ENCODE measurements at regions not wholly inside any gene's neighbourhood (a gene's known extent, or its start where the extent isn't known, plus 50 kb on each side); places are given as distances from the start of the nearest gene placed in this dataset.
A peak's percentile ranks its signal among the peaks of the same experiment; 100 is the strongest.

DNA sequence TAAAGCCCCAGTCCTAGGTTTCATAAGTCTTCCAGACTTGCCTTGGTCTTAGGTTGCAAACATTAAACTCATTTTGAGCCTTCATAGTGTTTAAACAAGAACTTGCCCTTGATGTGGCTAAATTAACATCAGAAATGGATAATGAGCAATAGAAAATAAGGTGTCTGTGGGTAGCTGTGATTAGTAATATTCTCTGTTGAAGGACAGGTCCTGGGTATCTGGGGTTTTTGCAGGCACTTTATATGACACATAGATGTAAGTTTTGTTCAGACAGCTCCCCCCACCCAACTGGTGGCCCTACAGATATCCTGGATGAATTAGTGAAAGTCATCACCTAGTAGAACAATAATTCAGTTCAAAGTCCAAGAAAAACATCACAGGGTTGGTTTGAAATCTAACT is 272.5 kb downstream of the PTTG2 start:
- Histone ChIP-seq H3K36me3 (no peaks in the 10 kb centered on the region), H3K9me3 (no peaks in the 10 kb centered on the region), H3K27me3 (replicated peaks in 1 of 7) (no peaks in the 10 kb centered on the region), H3K4me3 (no peak overlapping the region), H3K27ac (no peak overlapping the region), H3K4me1 (peaks cover 0 to 19% (median 0%) of the 10 kb centered on the region in 6 donors)
- TF ChIP-seq POLR2A (IDR thresholded peaks at IDR 0.05) (no peak), POLR2AphosphoS5 (IDR thresholded peaks at IDR 0.05) (no peak)
- no peak for DNase-seq
- intact Hi-C loops (cut with DNase I; ENCODE audit: low total_unique reads) = no loop called here

DNA sequence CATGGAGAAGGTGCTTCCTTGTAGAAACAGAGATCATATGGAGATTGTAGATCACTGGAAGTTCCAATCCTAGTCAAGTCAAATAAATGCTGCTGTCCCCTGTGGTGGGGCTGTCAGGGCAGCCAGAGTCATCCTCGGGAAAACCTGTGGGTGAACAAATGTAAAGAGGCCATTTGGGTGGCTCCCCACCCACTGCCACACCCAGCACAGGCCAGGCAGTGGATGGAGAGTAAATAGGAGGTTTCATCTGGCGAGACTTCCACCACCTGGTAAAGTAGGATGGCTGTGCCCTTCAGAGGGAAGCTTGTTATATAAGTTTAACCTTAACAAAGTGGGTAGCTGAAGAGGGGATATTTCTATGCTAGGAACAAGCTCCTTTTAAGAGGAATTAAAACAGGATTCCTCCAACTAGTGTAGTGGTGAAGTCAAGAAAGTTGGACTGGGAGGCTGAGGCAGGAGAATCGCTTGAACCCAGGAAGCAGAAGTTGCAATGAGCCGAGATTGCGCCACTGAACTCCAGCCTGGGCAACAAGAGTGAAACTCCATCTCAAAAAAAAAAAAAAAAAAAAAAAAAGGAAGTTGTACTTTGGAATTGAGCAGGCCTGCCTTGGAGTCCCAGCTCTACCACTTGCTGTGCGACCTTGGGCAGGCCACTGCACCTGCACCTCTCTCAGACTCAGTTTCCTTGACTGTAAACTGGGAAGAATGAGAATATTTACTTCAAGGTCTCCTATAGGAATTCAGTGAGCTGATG is 273.7 kb downstream of the PTTG2 start:
- H3K27me3 ChIP-seq (replicated peaks in 1 of 7) = no peaks in the 10 kb centered on the region
- no peak for TF ChIP-seq POLR2A (IDR thresholded peaks at IDR 0.05)
- no peak for TF ChIP-seq CTCF (IDR thresholded peaks at IDR 0.05 in 8 of 11, conservative IDR thresholded peaks at IDR 0.05 in 3 of 11)
- no peak for TF ChIP-seq POLR2AphosphoS5 (IDR thresholded peaks at IDR 0.05)
- H3K4me1 ChIP-seq = peaks cover 0 to 19% (median 0%) of the 10 kb centered on the region in 6 donors
- DNase-seq = no peak
- H3K9me3 ChIP-seq = no peaks in the 10 kb centered on the region
- H3K27ac ChIP-seq = peak overlapping the region in 1 of 8 donors; percentile 37
- intact Hi-C loops (cut with DNase I; ENCODE audit: low total_unique reads) = no loop called here
- 56 to 74% (median 69%) methylated on average over 6 of the region's 6 CpGs for WGBS, 5 donors
- no peaks in the 10 kb centered on the region for H3K36me3 ChIP-seq
- no peak overlapping the region for H3K4me3 ChIP-seq

GRCh38 chr4:38235354-38235753 is 275.2 kb downstream of the PTTG2 start:
- WGBS, 5 donors = 71 to 92% (median 81%) methylated on average over 3 of the region's 3 CpGs
- H3K4me3 ChIP-seq = no peak overlapping the region
- H3K27ac ChIP-seq = no peak overlapping the region
- intact Hi-C loops (cut with DNase I; ENCODE audit: low total_unique reads) = no loop called here
- H3K4me1 ChIP-seq = peaks cover 0 to 19% (median 0%) of the 10 kb centered on the region in 6 donors
- no peaks in the 10 kb centered on the region for H3K9me3 ChIP-seq
- no peaks in the 10 kb centered on the region for H3K36me3 ChIP-seq
- H3K27me3 ChIP-seq (replicated peaks in 1 of 7) = no peaks in the 10 kb centered on the region
- no peak for TF ChIP-seq POLR2A (IDR thresholded peaks at IDR 0.05)
- no peak for TF ChIP-seq CTCF (IDR thresholded peaks at IDR 0.05 in 8 of 11, conservative IDR thresholded peaks at IDR 0.05 in 3 of 11)
- TF ChIP-seq POLR2AphosphoS5 (IDR thresholded peaks at IDR 0.05) = no peak
- no peak for DNase-seq

DNA sequence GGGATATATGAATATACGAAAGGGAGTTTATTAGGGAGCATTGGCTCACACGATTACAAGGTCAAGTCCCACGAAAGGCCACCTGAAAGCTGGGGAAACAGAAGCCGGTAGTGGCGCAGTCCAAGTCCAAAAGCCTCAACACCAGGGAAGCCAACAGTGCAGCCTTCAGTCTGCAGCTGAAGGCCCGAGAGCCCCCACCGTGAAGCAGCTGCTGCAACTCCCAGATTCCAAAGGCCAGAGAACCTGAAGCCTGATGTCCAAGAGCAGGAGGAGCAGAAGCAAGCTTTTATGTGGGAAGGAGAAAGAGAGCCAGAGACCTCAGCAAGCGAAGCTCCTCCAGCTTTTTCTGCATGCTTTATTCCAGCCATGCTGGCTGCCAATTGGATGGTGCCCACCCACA is 275.8 kb downstream of the PTTG2 start:
- H3K4me1 ChIP-seq = peaks cover 0 to 19% (median 0%) of the 10 kb centered on the region in 6 donors
- no peak for DNase-seq
- H3K9me3 ChIP-seq = no peaks in the 10 kb centered on the region
- no peak overlapping the region for H3K4me3 ChIP-seq
- no peaks in the 10 kb centered on the region for H3K36me3 ChIP-seq
- no peak for TF ChIP-seq CTCF (IDR thresholded peaks at IDR 0.05 in 8 of 11, conservative IDR thresholded peaks at IDR 0.05 in 3 of 11)
- intact Hi-C loops (cut with DNase I; ENCODE audit: low total_unique reads) = no loop called here
- no peaks in the 10 kb centered on the region for H3K27me3 ChIP-seq (replicated peaks in 1 of 7)
- 85 to 95% (median 91%) methylated on average over 8 of the region's 8 CpGs for WGBS, 5 donors
- H3K27ac ChIP-seq = peak overlapping the region in 1 of 8 donors; percentile 75

All from spleen (tissue), 11 donors.